ENCODE measurements at regions not wholly inside any gene's neighbourhood (a gene's known extent, or its start where the extent isn't known, plus 50 kb on each side); places are given as distances from the start of the nearest gene placed in this dataset.

- TF ChIP-seq GATA2 (IDR thresholded peaks at IDR 0.05; ENCODE audit: low read depth, low read length): no peak
- no peak for TF ChIP-seq GATA3 (IDR thresholded peaks at IDR 0.05; ENCODE audit: low read depth, low read length)
Observed at GRCh38 chr6:56724455-56724854, 81.8 kb upstream of the DST start.
